Thyroid gland (tissue), 4 donors: ENCODE measurements at regions not wholly inside any gene's neighbourhood (a gene's known extent, or its start where the extent isn't known, plus 50 kb on each side); places are given as distances from the start of the nearest gene placed in this dataset.

ENCODE experiments used
- CTCF ChIP-seq, 6 experiments: fragments of 200-600 bp in 3 of 6; fragments of 450-650 bp in 3 of 6; sonication (generic) in 3 of 6; IDR thresholded peaks; one replicate each; pipeline ENCODE4 v1.5.1; 2016 to 2019; ENCODE audit warnings: antibody characterized with exemption in 6 of 6, mild to moderate bottlenecking in 2 of 6, inconsistent platforms in 1 of 6, moderate library complexity in 1 of 6
- POLR2A ChIP-seq, 2 donors: fragments of 450-650 bp; IDR thresholded peaks; one replicate each; pipeline ENCODE4 v1.6.1; 2017; ENCODE audit warnings: antibody characterized with exemption in 2 of 2, mild to moderate bottlenecking in 2 of 2, moderate library complexity in 1 of 2

DNA sequence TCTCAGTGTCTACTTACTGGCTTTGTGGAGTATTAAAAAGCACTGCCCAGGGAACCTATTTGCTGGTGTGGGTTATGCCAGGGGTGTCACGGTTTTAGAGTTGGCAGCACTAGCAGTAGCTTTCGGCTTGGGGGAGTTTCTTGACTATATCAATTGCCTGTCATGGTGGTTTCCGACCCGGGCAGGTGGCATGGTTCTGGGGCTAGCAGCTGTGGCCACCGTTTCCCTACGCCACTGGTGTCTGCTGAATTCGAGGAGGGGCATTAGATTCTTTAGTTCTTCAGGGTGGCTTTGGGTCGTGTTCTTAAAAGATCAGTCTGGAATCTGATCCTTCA lies 55.6 kb upstream of the FOXC1 start:
- TF ChIP-seq CTCF (IDR thresholded peaks at IDR 0.05) (no peak), POLR2A (IDR thresholded peaks at IDR 0.05) (no peak)
